PC-3 (cell line): ENCODE measurements at regions not wholly inside any gene's neighbourhood (a gene's known extent, or its start where the extent isn't known, plus 50 kb on each side); places are given as distances from the start of the nearest gene placed in this dataset.

Source experiments
- ATAC-seq: fragments of 200-7000 bp; cut with Tn5 transposase; 2 replicates; pipeline ENCODE4 v1.9.1; 2020; ENCODE audit warnings: mild to moderate bottlenecking, moderate library complexity
- BruUV-seq: library from RNA; stranded (reverse); fragments of 400-500 nt; replicated peaks from 2 replicates; lab custom pipeline; 2021; lab: Mats Ljungman, UMichigan
- CTCF ChIA-PET: fragments of 300-600 bp; sonication (Branson Sonifier 250); formaldehyde crosslinking; loops from one replicate; lab custom pipeline; 2022; ENCODE audit warnings: antibody characterized with exemption; lab: Charles Lee
- POLR2A ChIA-PET: fragments of 300-600 bp; sonication (Branson Sonifier 250); formaldehyde crosslinking; loops from one replicate; lab custom pipeline; 2022; ENCODE audit warnings: antibody characterized with exemption; ENCODE audit not compliant: unreplicated experiment; lab: Charles Lee
- DNase-seq: peaks from one replicate; pipeline ENCODE4 v3.0.0-alpha.2; 2015
- H2AFZ ChIP-seq: fragments of 300-600 bp; sonication (generic); 2 replicates; pipeline ENCODE4 v1.6.0; 2016; ENCODE audit warnings: antibody characterized with exemption, low read length
- H3F3A ChIP-seq: fragments of 300-600 bp; sonication (generic); one replicate; pipeline ENCODE4 v1.6.0; 2017; ENCODE audit warnings: antibody characterized with exemption, low read length, control low read depth, mild to moderate bottlenecking; ENCODE audit not compliant: unreplicated experiment
- H3K27ac ChIP-seq: fragments of 300-600 bp; sonication (generic); 2 replicates; pipeline ENCODE4 v1.5.1; 2016; ENCODE audit warnings: mild to moderate bottlenecking, low read length
- H3K27me3 ChIP-seq: fragments of 300-600 bp; sonication (generic); 2 replicates; pipeline ENCODE4 v1.6.1; 2016; ENCODE audit warnings: low read length, mixed read lengths
- H3K36me3 ChIP-seq: fragments of 300-600 bp; sonication (generic); 2 replicates; pipeline ENCODE4 v1.6.1; 2016; ENCODE audit warnings: low read depth, mixed run types, low read length, mixed read lengths
- H3K4me1 ChIP-seq: fragments of 300-600 bp; sonication (generic); 2 replicates; pipeline ENCODE4 v1.5.1; 2016; ENCODE audit warnings: low read length; ENCODE audit not compliant: insufficient read depth
- H3K4me2 ChIP-seq: fragments of 300-600 bp; sonication (generic); 2 replicates; pipeline ENCODE4 v1.6.0; 2016; ENCODE audit warnings: low read length
- H3K4me3 ChIP-seq: fragments of 300-600 bp; sonication (generic); 2 replicates; pipeline ENCODE4 v1.5.1; 2016; ENCODE audit warnings: mild to moderate bottlenecking, low read length, mixed read lengths
- H3K79me2 ChIP-seq: fragments of 300-600 bp; sonication (generic); 2 replicates; pipeline ENCODE4 v1.6.1; 2017; ENCODE audit warnings: low read length, mixed read lengths
- H3K9ac ChIP-seq: fragments of 300-600 bp; sonication (generic); 2 replicates; pipeline ENCODE4 v1.6.0; 2016; ENCODE audit warnings: mild to moderate bottlenecking, low read length
- H3K9me2 ChIP-seq: fragments of 300-600 bp; sonication (generic); replicated peaks from 2 replicates; pipeline ENCODE4 v1.6.1; 2016; ENCODE audit warnings: mixed run types, low read length, mixed read lengths
- H3K9me3 ChIP-seq: fragments of 300-600 bp; sonication (generic); 2 replicates; pipeline ENCODE4 v1.6.1; 2016; ENCODE audit warnings: low read length, mixed read lengths
- H4K20me1 ChIP-seq: fragments of 300-600 bp; sonication (generic); 2 replicates; pipeline ENCODE4 v1.6.1; 2016; ENCODE audit warnings: low read length, mixed read lengths
- CTCF ChIP-seq: fragments of 300-600 bp; sonication (generic); conservative IDR thresholded peaks from 2 replicates; pipeline ENCODE4 v1.5.1; 2017; ENCODE audit warnings: antibody characterized with exemption, low read depth, mild to moderate bottlenecking, low read length
- EZH2 ChIP-seq: fragments of 300-600 bp; sonication (generic); IDR thresholded peaks from one replicate; pipeline ENCODE4 v1.6.1; 2017; ENCODE audit warnings: antibody characterized with exemption, mild to moderate bottlenecking, low read length; ENCODE audit not compliant: unreplicated experiment
- EZH2phosphoT487 ChIP-seq: fragments of 300-600 bp; sonication (generic); IDR thresholded peaks from 2 replicates; pipeline ENCODE4 v1.6.1; 2018; ENCODE audit warnings: mild to moderate bottlenecking, antibody characterized with exemption, low read length, borderline replicate concordance
- intact Hi-C: fragments of 100-400 bp; cut with micrococcal nuclease; formaldehyde crosslinking; loops from 2 replicates; pipeline ENCODE4 v1.9.0; 2023

- H3K4me3 ChIP-seq: no peak overlapping the region
- no TSS peak for BruUV-seq
- TF ChIP-seq CTCF (no peak), EZH2phosphoT487 (no peak), EZH2 (no peak)
These were observed 141.7 kb upstream of the TMEM72 start for GRCh38 chr10:44769450-44769849.

GRCh38 chr10:44771233-44771995 lies 139.7 kb upstream of the TMEM72 start:
- Histone ChIP-seq H3K4me2 (no peak overlapping the region), H3K9me2 (no peaks in the 10 kb centered on the region), H3F3A (no peaks in the 10 kb centered on the region), H3K4me1 (no peaks in the 10 kb centered on the region), H2AFZ (no peak overlapping the region), H3K9me3 (no peaks in the 10 kb centered on the region), H3K27ac (no peak overlapping the region), H4K20me1 (no peaks in the 10 kb centered on the region), H3K79me2 (no peaks in the 10 kb centered on the region), H3K36me3 (no peaks in the 10 kb centered on the region), H3K27me3 (no peaks in the 10 kb centered on the region), H3K4me3 (no peak overlapping the region), H3K9ac (no peak overlapping the region)
- ATAC-seq: no peak
- ChIA-PET CTCF (no interaction called here), POLR2A (interaction anchor here (0.6 kb wide), 1 partner anchor 68 kb away, joined by 4 read pairs; no protein-coding TSS in a partner anchor)
- intact Hi-C loops: no loop called here
- no peak for TF ChIP-seq CTCF
- TF ChIP-seq EZH2phosphoT487: no peak
- TF ChIP-seq EZH2: no peak
- DNase-seq: no peak
- no TSS peak for BruUV-seq

More at GRCh38 chr10:44769450-44769849, 141.7 kb upstream of the TMEM72 start:
- no peak overlapping the region for H2AFZ ChIP-seq
- no peaks in the 10 kb centered on the region for H3K4me1 ChIP-seq
- no peaks in the 10 kb centered on the region for H3K36me3 ChIP-seq
- no peak for ATAC-seq
- intact Hi-C loops: no loop called here
- H3F3A ChIP-seq: no peaks in the 10 kb centered on the region
- no peaks in the 10 kb centered on the region for H4K20me1 ChIP-seq
- H3K9ac ChIP-seq: no peak overlapping the region
- no peak overlapping the region for H3K27ac ChIP-seq
- ChIA-PET CTCF (no interaction called here), POLR2A (no interaction called here)
- no peaks in the 10 kb centered on the region for H3K9me3 ChIP-seq
- no peaks in the 10 kb centered on the region for H3K79me2 ChIP-seq
- no peaks in the 10 kb centered on the region for H3K9me2 ChIP-seq
- H3K27me3 ChIP-seq: no peaks in the 10 kb centered on the region
- DNase-seq: no peak
- H3K4me2 ChIP-seq: no peak overlapping the region

GRCh38 chr10:44773565-44773964 lies 137.6 kb upstream of the TMEM72 start:
- Histone ChIP-seq H3K27me3 (no peaks in the 10 kb centered on the region), H3K9me3 (no peaks in the 10 kb centered on the region), H3K4me1 (no peaks in the 10 kb centered on the region), H3K9ac (no peak overlapping the region), H3K79me2 (no peaks in the 10 kb centered on the region), H2AFZ (peak overlapping the region; percentile 49; the same call in 1 of the 2 replicates), H3K4me2 (peak overlapping the region; percentile 24; the same call in 1 of the 2 replicates), H3K9me2 (no peaks in the 10 kb centered on the region), H3K36me3 (no peaks in the 10 kb centered on the region), H3K27ac (no peak overlapping the region), H4K20me1 (no peaks in the 10 kb centered on the region), H3K4me3 (no peak overlapping the region), H3F3A (no peaks in the 10 kb centered on the region)
- no peak for DNase-seq
- intact Hi-C loops: no loop called here
- ATAC-seq: no peak
- CTCF ChIA-PET: no interaction called here
- TF ChIP-seq EZH2phosphoT487 (no peak), CTCF (no peak)
- POLR2A ChIA-PET: no interaction called here
- no TSS peak for BruUV-seq
